ENCODE measurements at regions not wholly inside any gene's neighbourhood (a gene's known extent, or its start where the extent isn't known, plus 50 kb on each side); places are given as distances from the start of the nearest gene placed in this dataset.

GRCh38 chr6:14796974-14797762 lies 448.7 kb upstream of the JARID2 start (continued):
- TF ChIP-seq ZBTB48 (tag by site-specific recombination; IDR thresholded peaks at IDR 0.05) (no peak), ZNF174 (tag by site-specific recombination; IDR thresholded peaks at IDR 0.05) (no peak), ZNF398 (tag by site-specific recombination; IDR thresholded peaks at IDR 0.05) (no peak), ZNF596 (tag by site-specific recombination; IDR thresholded peaks at IDR 0.05) (no peak), ZNF544 (tag by site-specific recombination; IDR thresholded peaks at IDR 0.05) (no peak), IKZF3 (tag by site-specific recombination; IDR thresholded peaks at IDR 0.05) (peak; percentile 34; the same call in 1 of the 2 replicates), ZBTB17 (tag by site-specific recombination; IDR thresholded peaks at IDR 0.05) (peak; percentile 61; the same call in 1 of the 2 replicates), ZNF148 (tag by site-specific recombination; IDR thresholded peaks at IDR 0.05; ENCODE audit: borderline replicate concordance) (no peak), ELK4 (IDR thresholded peaks at IDR 0.05; ENCODE audit: borderline replicate concordance, low read depth, low read length) (no peak), TRIM28 (IDR thresholded peaks at IDR 0.05; ENCODE audit: borderline replicate concordance, low read length) (no peak), PATZ1 (tag by site-specific recombination; IDR thresholded peaks at IDR 0.05) (peak; percentile 46; the same call in 1 of the 2 replicates), ZNF629 (tag by site-specific recombination; IDR thresholded peaks at IDR 0.05) (no peak), ZBTB44 (tag by site-specific recombination; IDR thresholded peaks at IDR 0.05) (0 out of 2 replicates have a peak, but pooled peaks have one; percentile 27), GLI4 (tag by site-specific recombination; IDR thresholded peaks at IDR 0.05) (no peak), GLIS1 (tag by site-specific recombination; IDR thresholded peaks at IDR 0.05) (no peak), PRDM10 (tag by site-specific recombination; IDR thresholded peaks at IDR 0.05) (no peak), SP3 (tag by site-specific recombination; IDR thresholded peaks at IDR 0.05) (no peak), PRDM4 (tag by site-specific recombination; IDR thresholded peaks at IDR 0.05) (no peak), ZNF449 (tag by site-specific recombination; IDR thresholded peaks at IDR 0.05) (peak; percentile 11; the same call in 1 of the 2 replicates), ZNF571 (tag by site-specific recombination; IDR thresholded peaks at IDR 0.05) (no peak), ZIC2 (tag by site-specific recombination; IDR thresholded peaks at IDR 0.05) (peak; percentile 15; the same call in 1 of the 2 replicates)
